ENCODE measurements at regions not wholly inside any gene's neighbourhood (a gene's known extent, or its start where the extent isn't known, plus 50 kb on each side); places are given as distances from the start of the nearest gene placed in this dataset.

- peaks cover 33% of the 10 kb centered on the region for H3K4me1 ChIP-seq
- H3K79me2 ChIP-seq (ENCODE audit: low read depth): no peaks in the 10 kb centered on the region
- Mint-ChIP-seq H3K27me3 (ENCODE audit: insufficient read depth, low read depth) (peaks cover 22% of the 10 kb centered on the region), H3K4me1 (peaks cover 54% of the 10 kb centered on the region), H3K4me3 (no peak overlapping the region), H3K36me3 (no peaks in the 10 kb centered on the region), H3K9me3 (no peaks in the 10 kb centered on the region), H3K27ac (no peak overlapping the region)
- no peak overlapping the region for H2AFZ ChIP-seq (replicated peaks)
- no peaks in the 10 kb centered on the region for H3K27me3 ChIP-seq
- no peaks in the 10 kb centered on the region for H3K36me3 ChIP-seq
- TF ChIP-seq CTCF (IDR thresholded peaks at IDR 0.05) (no peak), EZH2 (IDR thresholded peaks at IDR 0.05) (no peak), EZH2phosphoT487 (IDR thresholded peaks at IDR 0.05) (no peak)
- no peak for DNase-seq (ENCODE audit: low spot score)
- no peaks in the 10 kb centered on the region for H4K20me1 ChIP-seq (ENCODE audit: low read depth)
- peaks cover 8% of the 10 kb centered on the region for H3F3A ChIP-seq (ENCODE audit: low read depth)
- H3K9ac ChIP-seq: no peak overlapping the region
- H3K9me3 ChIP-seq (ENCODE audit: low read depth): no peaks in the 10 kb centered on the region
- H3K27ac ChIP-seq: no peak overlapping the region
- no peak overlapping the region for H3K4me3 ChIP-seq
- H3K4me2 ChIP-seq: no peak overlapping the region
Measured at GRCh38 chr10:71075759-71076472, 136.5 kb upstream of the UNC5B start.

GRCh38 chr10:71076473-71077142 lies 135.8 kb upstream of the UNC5B start:
- no peak overlapping the region for H2AFZ ChIP-seq (replicated peaks)

GRCh38 chr10:71077143-71077581 lies 135.2 kb upstream of the UNC5B start:
- Histone ChIP-seq H3K27ac (no peak overlapping the region), H3K79me2 (ENCODE audit: low read depth) (no peaks in the 10 kb centered on the region), H3K4me2 (peak overlapping the region; percentile 23), H3K9me3 (ENCODE audit: low read depth) (no peaks in the 10 kb centered on the region), H3K36me3 (no peaks in the 10 kb centered on the region), H3K4me3 (no peak overlapping the region), H4K20me1 (ENCODE audit: low read depth) (no peaks in the 10 kb centered on the region), H3F3A (ENCODE audit: low read depth) (peaks cover 8% of the 10 kb centered on the region), H3K27me3 (no peaks in the 10 kb centered on the region), H2AFZ (replicated peaks) (no peak overlapping the region), H3K9ac (no peak overlapping the region), H3K4me1 (peaks cover 33% of the 10 kb centered on the region)
- peaks cover 58% of the 10 kb centered on the region for H3K4me1 Mint-ChIP-seq
- peaks cover 21% of the 10 kb centered on the region for H3K27me3 Mint-ChIP-seq (ENCODE audit: insufficient read depth, low read depth)
- H3K4me3 Mint-ChIP-seq: no peak overlapping the region
- no peaks in the 10 kb centered on the region for H3K9me3 Mint-ChIP-seq
- H3K36me3 Mint-ChIP-seq: no peaks in the 10 kb centered on the region
- H3K27ac Mint-ChIP-seq: no peak overlapping the region
- no peak for TF ChIP-seq CTCF (IDR thresholded peaks at IDR 0.05)
- TF ChIP-seq EZH2 (IDR thresholded peaks at IDR 0.05): no peak
- TF ChIP-seq EZH2phosphoT487 (IDR thresholded peaks at IDR 0.05): no peak
- DNase-seq (ENCODE audit: low spot score): no peak

More at GRCh38 chr10:71076473-71077142, 135.8 kb upstream of the UNC5B start:
- Histone ChIP-seq H3F3A (ENCODE audit: low read depth) (peaks cover 8% of the 10 kb centered on the region), H4K20me1 (ENCODE audit: low read depth) (no peaks in the 10 kb centered on the region), H3K4me3 (no peak overlapping the region), H3K27ac (no peak overlapping the region), H3K36me3 (no peaks in the 10 kb centered on the region), H3K4me1 (peaks cover 33% of the 10 kb centered on the region), H3K9me3 (ENCODE audit: low read depth) (no peaks in the 10 kb centered on the region), H3K9ac (no peak overlapping the region), H3K27me3 (no peaks in the 10 kb centered on the region), H3K79me2 (ENCODE audit: low read depth) (no peaks in the 10 kb centered on the region), H3K4me2 (no peak overlapping the region)
- TF ChIP-seq EZH2phosphoT487 (IDR thresholded peaks at IDR 0.05) (no peak), EZH2 (IDR thresholded peaks at IDR 0.05) (no peak), CTCF (IDR thresholded peaks at IDR 0.05) (no peak)
- H3K36me3 Mint-ChIP-seq: no peaks in the 10 kb centered on the region
- H3K27me3 Mint-ChIP-seq (ENCODE audit: insufficient read depth, low read depth): peaks cover 22% of the 10 kb centered on the region
- no peak overlapping the region for H3K4me3 Mint-ChIP-seq
- no peak overlapping the region for H3K27ac Mint-ChIP-seq
- H3K4me1 Mint-ChIP-seq: peaks cover 58% of the 10 kb centered on the region
- DNase-seq (ENCODE audit: low spot score): peak; percentile 42
- no peaks in the 10 kb centered on the region for H3K9me3 Mint-ChIP-seq

All from neural progenitor cell (in vitro differentiated cells).